ENCODE measurements at regions not wholly inside any gene's neighbourhood (a gene's known extent, or its start where the extent isn't known, plus 50 kb on each side); places are given as distances from the start of the nearest gene placed in this dataset.

- H3K4me3 ChIP-seq (ENCODE audit: low read depth, low read length) = no peak overlapping the region
- no peak for TF ChIP-seq CTCF (IDR thresholded peaks at IDR 0.05; ENCODE audit: borderline replicate concordance, insufficient read depth, low read depth, low read length)
Measured at GRCh38 chr4:153939570-153939969, 150.7 kb upstream of the SFRP2 start.

GRCh38 chr4:153938994-153939393, 150.1 kb upstream of the SFRP2 start:
- H3K4me3 ChIP-seq (ENCODE audit: low read depth, low read length) = no peak overlapping the region
- no peak for TF ChIP-seq CTCF (IDR thresholded peaks at IDR 0.05; ENCODE audit: borderline replicate concordance, insufficient read depth, low read depth, low read length)

- no peak for TF ChIP-seq CTCF (IDR thresholded peaks at IDR 0.05; ENCODE audit: borderline replicate concordance, insufficient read depth, low read depth, low read length)
- no peak overlapping the region for H3K4me3 ChIP-seq (ENCODE audit: low read depth, low read length)
Measured at GRCh38 chr4:153937289-153937688, 148.4 kb upstream of the SFRP2 start.

- TF ChIP-seq CTCF (IDR thresholded peaks at IDR 0.05; ENCODE audit: borderline replicate concordance, insufficient read depth, low read depth, low read length) = no peak
- no peak overlapping the region for H3K4me3 ChIP-seq (ENCODE audit: low read depth, low read length)
Measured at GRCh38 chr4:153936121-153936520, 147.2 kb upstream of the SFRP2 start.

- TF ChIP-seq CTCF (IDR thresholded peaks at IDR 0.05; ENCODE audit: borderline replicate concordance, insufficient read depth, low read depth, low read length) = no peak
- H3K4me3 ChIP-seq (ENCODE audit: low read depth, low read length) = no peak overlapping the region
Measured at GRCh38 chr4:153934688-153935017, 145.8 kb upstream of the SFRP2 start.

GRCh38 chr4:153933915-153934687, 145.2 kb upstream of the SFRP2 start:
- H3K4me3 ChIP-seq (ENCODE audit: low read depth, low read length) = no peak overlapping the region
- no peak for TF ChIP-seq CTCF (IDR thresholded peaks at IDR 0.05; ENCODE audit: borderline replicate concordance, insufficient read depth, low read depth, low read length)

- TF ChIP-seq CTCF (IDR thresholded peaks at IDR 0.05; ENCODE audit: borderline replicate concordance, insufficient read depth, low read depth, low read length) = no peak
- no peak overlapping the region for H3K4me3 ChIP-seq (ENCODE audit: low read depth, low read length)
Measured at GRCh38 chr4:153931804-153932203, 142.9 kb upstream of the SFRP2 start.

Measured in GM12875 (cell line).